OCI-LY7 (cell line): ENCODE measurements at regions not wholly inside any gene's neighbourhood (a gene's known extent, or its start where the extent isn't known, plus 50 kb on each side); places are given as distances from the start of the nearest gene placed in this dataset.

Source experiments
- CTCF ChIP-seq: fragments of 200-600 bp; sonication (generic); conservative IDR thresholded peaks from 2 replicates; pipeline ENCODE4 v1.5.1; 2014; ENCODE audit warnings: mild to moderate bottlenecking, antibody characterized with exemption, low read length, moderate library complexity, mixed read lengths
- EZH2phosphoT487 ChIP-seq: fragments of 200-600 bp; sonication (generic); IDR thresholded peaks from 2 replicates; pipeline ENCODE4 v1.6.1; 2018; ENCODE audit warnings: low read depth, borderline replicate concordance, mild to moderate bottlenecking, mixed run types, antibody characterized with exemption, low read length, moderate library complexity, mixed read lengths

GRCh38 chr17:79246225-79247190, 171.9 kb downstream of the ENGASE start:
- TF ChIP-seq CTCF (no peak), EZH2phosphoT487 (no peak)
